GM21737 (cell line): ENCODE measurements at regions not wholly inside any gene's neighbourhood (a gene's known extent, or its start where the extent isn't known, plus 50 kb on each side); places are given as distances from the start of the nearest gene placed in this dataset.

Source experiments
- ATAC-seq: cut with Tn5 transposase; IDR thresholded peaks from one replicate; pipeline ENCODE4 v1.9.1; 2021; ENCODE audit warnings: mild to moderate bottlenecking, moderate library complexity; ENCODE audit not compliant: unreplicated experiment

GRCh38 chr18:24726727-24727492 is 266.5 kb downstream of the HRH4 start:
- no peak for ATAC-seq

- ATAC-seq, result no peak
These were observed 267.2 kb downstream of the HRH4 start for GRCh38 chr18:24727685-24728084.

GRCh38 chr18:24731158-24731557 is 270.7 kb downstream of the HRH4 start:
- no peak for ATAC-seq

GRCh38 chr18:24731981-24732380 is 271.5 kb downstream of the HRH4 start:
- no peak for ATAC-seq

- ATAC-seq, result no peak
These were observed 273.6 kb downstream of the HRH4 start for GRCh38 chr18:24734058-24734457.

GRCh38 chr18:24735624-24736231 is 275.3 kb downstream of the HRH4 start:
- ATAC-seq, result no peak

- no peak for ATAC-seq
These were observed 276.4 kb downstream of the HRH4 start for GRCh38 chr18:24736662-24737330.

- no peak for ATAC-seq
These were observed 280.4 kb downstream of the HRH4 start for GRCh38 chr18:24740829-24741228.

- no peak for ATAC-seq
These were observed 280.9 kb downstream of the HRH4 start for GRCh38 chr18:24741321-24741720.

- ATAC-seq, result no peak
These were observed 281.7 kb downstream of the HRH4 start for GRCh38 chr18:24741965-24742724.

- ATAC-seq, result no peak
These were observed 294.3 kb downstream of the HRH4 start for GRCh38 chr18:24754583-24755253.

GRCh38 chr18:24756385-24756784 is 295.9 kb downstream of the HRH4 start:
- ATAC-seq, result no peak

- no peak for ATAC-seq
These were observed 296.7 kb downstream of the HRH4 start for GRCh38 chr18:24757134-24757533.

- no peak for ATAC-seq
These were observed 301.3 kb downstream of the HRH4 start for GRCh38 chr18:24761765-24762164.

GRCh38 chr18:24762511-24762910 is 302.1 kb downstream of the HRH4 start:
- ATAC-seq, result no peak

- ATAC-seq, result no peak
These were observed 303.5 kb downstream of the HRH4 start for GRCh38 chr18:24763765-24764513.

- no peak for ATAC-seq
These were observed 304.3 kb downstream of the HRH4 start for GRCh38 chr18:24764766-24765165.

GRCh38 chr18:24766376-24766775 is 305.9 kb downstream of the HRH4 start:
- no peak for ATAC-seq

GRCh38 chr18:24770311-24771024 is 310.0 kb downstream of the HRH4 start:
- ATAC-seq, result no peak
